ENCODE measurements at regions not wholly inside any gene's neighbourhood (a gene's known extent, or its start where the extent isn't known, plus 50 kb on each side); places are given as distances from the start of the nearest gene placed in this dataset.

GRCh38 chr12:92208613-92209121 lies 63.0 kb upstream of the BTG1 start:
- DNase-seq, result no peak

GRCh38 chr12:92206596-92206995 lies 61.0 kb upstream of the BTG1 start:
- no peak for DNase-seq

- DNase-seq, result no peak
Measured at GRCh38 chr12:92206011-92206410, 60.4 kb upstream of the BTG1 start.

GRCh38 chr12:92199819-92200576 lies 54.4 kb upstream of the BTG1 start:
- DNase-seq, result no peak

- no peak for DNase-seq
Measured at GRCh38 chr12:92197815-92198214, 52.2 kb upstream of the BTG1 start.

GRCh38 chr12:92196368-92196767 lies 50.7 kb upstream of the BTG1 start:
- DNase-seq, result no peak
